Suprapubic skin (tissue), 4 donors: ENCODE measurements at regions not wholly inside any gene's neighbourhood (a gene's known extent, or its start where the extent isn't known, plus 50 kb on each side); places are given as distances from the start of the nearest gene placed in this dataset.

Experiments used
- CTCF ChIP-seq, 2 donors: fragments of 200-600 bp in 1 of 2; fragments of 450-650 bp in 1 of 2; sonication (generic) in 1 of 2; IDR thresholded peaks; one replicate each; pipeline ENCODE4 v1.5.1; 2016 to 2019; ENCODE audit warnings: antibody characterized with exemption in 2 of 2, mild to moderate bottlenecking in 1 of 2, moderate library complexity in 1 of 2
- POLR2A ChIP-seq, 2 donors: fragments of 450-650 bp; IDR thresholded peaks; one replicate each; pipeline ENCODE4 v1.6.1; 2017; ENCODE audit warnings: antibody characterized with exemption in 2 of 2, mild to moderate bottlenecking in 2 of 2, moderate library complexity in 2 of 2
- POLR2AphosphoS5 ChIP-seq, 3 donors: sonication (generic); formaldehyde crosslinking; IDR thresholded peaks; one replicate each; pipeline ENCODE4 v1.6.1; 2017; ENCODE audit warnings: antibody characterized with exemption in 3 of 3

DNA sequence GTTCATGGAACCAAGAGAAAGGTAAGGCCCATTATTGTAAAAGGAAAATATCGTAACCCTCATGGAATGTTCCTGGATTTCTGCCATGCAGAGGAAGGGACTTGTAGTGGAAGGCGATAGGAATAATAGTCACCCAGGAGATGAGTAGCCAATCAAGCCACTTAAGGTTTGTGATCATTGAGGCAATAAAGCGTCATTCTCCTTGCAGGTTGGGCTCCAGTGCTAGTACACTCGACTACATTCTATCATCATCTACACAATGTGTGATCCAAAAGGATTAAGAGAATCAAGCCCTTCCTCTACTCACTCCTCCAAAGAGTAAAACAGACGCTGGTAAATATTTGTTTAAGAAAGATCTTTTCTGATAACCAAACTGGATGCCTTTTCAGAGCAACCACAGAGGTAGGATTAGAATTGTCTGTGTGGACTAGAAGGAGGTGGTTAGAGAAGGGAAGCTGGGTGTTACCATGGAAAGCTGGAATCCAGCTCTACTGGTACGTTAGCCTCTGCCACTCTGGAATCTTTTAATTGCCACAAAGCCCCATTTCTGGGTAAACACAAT is 245.7 kb downstream of the IKZF2 start:
- TF ChIP-seq CTCF (IDR thresholded peaks at IDR 0.05) = no peak
- TF ChIP-seq POLR2A (IDR thresholded peaks at IDR 0.05) = no peak
- TF ChIP-seq POLR2AphosphoS5 (IDR thresholded peaks at IDR 0.05) = no peak
